Epithelial cell of esophagus (primary cell): ENCODE measurements at regions not wholly inside any gene's neighbourhood (a gene's known extent, or its start where the extent isn't known, plus 50 kb on each side); places are given as distances from the start of the nearest gene placed in this dataset.
"Not testable (repeated sequence)": the region's sequence is repeated elsewhere in the genome, so short reads cannot be mapped to it uniquely, and the experiment has no call there.

ENCODE experiments used
- DNase-seq: peaks from one replicate; pipeline ENCODE4 v3.0.0; 2010; ENCODE audit warnings: low read depth
- H3K4me3 ChIP-seq: 2 replicates; pipeline ENCODE4 v1.5.1; 2011; ENCODE audit warnings: mild to moderate bottlenecking, low read length, control low read depth
- CTCF ChIP-seq: IDR thresholded peaks from 2 replicates; pipeline ENCODE4 v1.5.1; 2011; ENCODE audit warnings: low read depth, mild to moderate bottlenecking, low read length, control low read depth, inconsistent platforms; ENCODE audit not compliant: insufficient read depth; ENCODE audit errors: missing control alignments

DNA sequence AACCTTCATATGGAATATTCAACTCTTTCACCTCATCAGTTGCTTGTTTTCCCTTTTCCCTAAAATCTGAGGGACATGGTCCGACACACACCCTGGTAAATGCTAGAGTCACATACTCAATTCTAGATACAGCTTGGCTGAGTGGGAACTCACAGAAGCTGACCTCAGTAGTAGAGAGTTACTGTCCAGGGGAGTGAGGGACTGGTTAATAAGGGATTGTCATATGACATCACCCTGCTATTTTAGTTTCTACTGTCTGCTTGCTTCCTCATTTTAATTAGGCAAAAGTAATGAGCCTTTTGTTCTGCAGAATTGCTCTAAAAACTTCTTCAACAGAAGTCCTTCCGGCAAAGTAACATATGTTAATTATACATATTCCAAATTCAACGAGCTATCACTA, 244.5 kb downstream of the ZIC4 start:
- DNase-seq = no peak
- H3K4me3 ChIP-seq = no peak overlapping the region
- no peak for TF ChIP-seq CTCF

DNA sequence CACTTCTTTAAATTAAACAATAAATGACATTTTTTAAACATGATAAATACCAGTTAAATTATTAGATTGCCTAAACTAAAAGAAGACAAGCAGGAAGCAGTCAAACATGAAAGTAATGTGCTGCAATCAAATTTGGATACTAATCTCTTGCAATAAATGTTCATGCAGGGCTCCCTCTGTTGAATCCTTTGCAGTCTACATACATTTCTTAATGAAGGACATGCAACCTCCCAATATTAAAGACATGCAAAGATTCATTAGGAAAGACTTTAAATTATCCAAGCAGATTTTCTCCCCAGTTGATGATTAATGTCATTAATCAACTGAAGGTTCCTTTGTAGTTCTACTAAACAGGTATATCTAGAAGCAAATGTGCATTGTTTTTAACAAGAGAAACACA, 245.4 kb downstream of the ZIC4 start:
- no peak for DNase-seq
- no peak for TF ChIP-seq CTCF
- no peak overlapping the region for H3K4me3 ChIP-seq

- TF ChIP-seq CTCF = no peak
- H3K4me3 ChIP-seq = no peak overlapping the region
- DNase-seq = no peak
Observed at GRCh38 chr3:147159141-147159540, 247.2 kb downstream of the ZIC4 start.

- no peak overlapping the region for H3K4me3 ChIP-seq
- DNase-seq = no peak
- TF ChIP-seq CTCF = no peak
Observed at GRCh38 chr3:147157631-147158030, 248.7 kb downstream of the ZIC4 start.

DNA sequence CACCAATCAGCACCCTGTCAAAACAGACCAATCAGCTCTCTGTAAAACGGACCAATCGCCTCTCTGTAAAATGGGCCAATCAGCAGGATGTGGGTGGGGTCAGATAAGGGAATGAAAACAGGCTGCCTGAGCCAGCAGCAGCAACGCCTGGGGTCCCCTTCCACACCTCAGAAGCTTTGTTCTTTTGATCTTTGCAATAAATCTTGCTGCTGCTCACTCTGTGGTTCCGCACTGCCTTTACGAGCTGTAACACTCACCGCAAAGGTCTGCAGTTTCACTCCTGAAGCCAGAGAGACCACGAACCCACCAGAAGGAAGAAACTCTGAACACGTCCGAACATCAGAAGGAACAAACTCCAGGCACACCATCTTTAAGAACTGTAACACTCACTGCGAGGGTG, 251.4 kb downstream of the ZIC4 start:
- not testable (repeated sequence) for DNase-seq, H3K4me3 ChIP-seq

- no peak for DNase-seq
- no peak for TF ChIP-seq CTCF
- no peak overlapping the region for H3K4me3 ChIP-seq
Observed at GRCh38 chr3:147153830-147154539, 252.4 kb downstream of the ZIC4 start.

DNA sequence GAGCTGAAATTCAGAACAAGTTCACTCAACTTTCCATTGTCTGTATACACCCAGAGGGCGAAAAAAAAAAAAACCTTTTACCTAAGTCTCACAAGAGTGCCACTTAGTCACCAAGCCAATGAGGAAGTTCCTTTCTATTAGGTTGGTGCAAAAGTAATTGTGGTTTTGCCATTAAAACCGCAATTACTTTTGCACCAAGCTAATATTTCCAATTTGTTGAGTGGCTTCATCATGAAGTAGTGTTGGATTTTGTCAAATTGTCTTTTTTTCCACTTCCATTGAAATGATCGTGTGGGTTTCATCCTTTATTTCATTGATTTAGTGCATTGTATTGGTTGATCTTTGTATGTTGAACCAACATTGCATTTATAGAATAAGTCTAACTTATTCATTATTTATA, 253.9 kb downstream of the ZIC4 start:
- DNase-seq = peak; percentile 1
- TF ChIP-seq CTCF = no peak
- H3K4me3 ChIP-seq = no peak overlapping the region
